Fibroblast of skin of back (primary cell): ENCODE measurements at regions not wholly inside any gene's neighbourhood (a gene's known extent, or its start where the extent isn't known, plus 50 kb on each side); places are given as distances from the start of the nearest gene placed in this dataset.
"Not testable (repeated sequence)": the region's sequence is repeated elsewhere in the genome, so short reads cannot be mapped to it uniquely, and the experiment has no call there.

Source experiments
- DNase-seq: peaks from one replicate; pipeline ENCODE4 v3.0.0-alpha.2; 2013

DNA sequence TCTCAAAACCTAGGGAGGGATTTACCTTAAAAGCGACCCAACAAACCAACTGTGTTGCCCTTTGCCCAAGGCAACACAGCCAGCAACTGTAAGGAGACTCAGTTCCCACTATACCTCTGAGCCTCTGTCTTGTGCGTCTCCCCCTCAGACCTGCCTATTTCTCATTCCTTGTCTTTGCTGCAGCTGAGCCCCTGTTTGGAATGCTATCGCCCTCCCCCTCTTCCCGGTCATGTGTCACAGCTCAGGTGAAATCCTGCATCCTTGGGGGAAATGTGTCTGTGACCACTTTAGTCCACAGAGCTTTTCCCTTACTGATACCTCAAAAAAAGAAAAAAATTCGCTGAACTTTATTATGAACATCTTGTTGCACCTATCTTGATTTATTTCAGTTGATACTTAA, 52.0 kb upstream of the LRIG1 start:
- DNase-seq, result no peak

GRCh38 chr3:66553441-66554113, 52.8 kb upstream of the LRIG1 start:
- DNase-seq, result no peak

GRCh38 chr3:66554178-66554577, 53.4 kb upstream of the LRIG1 start:
- DNase-seq, result peak; percentile 50

DNA sequence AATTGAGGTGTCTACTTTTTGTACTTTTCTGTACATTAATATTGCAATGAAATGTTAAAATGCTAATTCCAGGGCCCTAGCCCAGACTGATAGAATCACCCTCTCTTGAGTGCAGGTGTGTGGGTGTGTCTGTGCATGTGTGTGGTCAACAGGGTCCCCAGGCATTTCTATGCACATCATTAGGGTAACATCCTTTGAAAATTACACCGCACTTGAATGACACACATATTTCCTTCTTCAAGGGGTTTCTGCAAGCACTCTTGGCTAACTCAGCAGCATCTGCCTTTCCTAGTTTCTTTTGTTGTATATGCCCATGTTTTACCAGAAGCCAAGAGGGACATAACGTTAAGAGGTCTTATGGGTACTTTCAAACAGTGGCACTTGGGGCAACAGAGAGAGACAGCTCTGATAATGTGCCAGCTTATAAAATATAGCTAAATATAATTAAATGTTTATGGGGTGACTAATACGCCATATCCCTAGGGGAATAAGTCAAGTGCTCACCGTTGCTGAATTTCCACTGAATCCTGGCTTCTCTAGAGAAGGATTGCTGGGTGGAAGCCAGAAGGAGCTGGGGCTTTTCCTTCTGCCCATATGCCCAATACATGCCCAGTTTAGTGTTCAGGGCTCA, 54.5 kb upstream of the LRIG1 start:
- peak; percentile 33 for DNase-seq

DNA sequence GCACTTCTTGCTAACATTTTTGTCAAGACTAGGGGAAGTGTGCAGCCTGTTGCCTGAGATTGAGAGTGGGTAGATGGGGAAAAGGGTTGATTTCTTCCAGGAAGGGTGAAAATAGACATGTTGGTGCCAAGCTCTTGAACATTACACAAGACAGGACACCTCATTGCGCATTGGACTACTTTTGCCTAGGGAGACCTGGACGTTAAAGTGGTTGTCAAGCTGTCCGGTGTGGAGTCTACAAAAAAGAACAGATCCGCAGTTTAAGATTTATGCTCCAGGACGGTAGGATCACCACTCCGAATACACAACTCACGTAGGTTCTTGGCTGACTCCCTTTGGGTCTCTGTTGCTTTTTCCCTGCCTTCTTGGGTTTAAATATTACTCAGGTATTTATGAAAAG, 56.3 kb upstream of the LRIG1 start:
- no peak for DNase-seq

DNA sequence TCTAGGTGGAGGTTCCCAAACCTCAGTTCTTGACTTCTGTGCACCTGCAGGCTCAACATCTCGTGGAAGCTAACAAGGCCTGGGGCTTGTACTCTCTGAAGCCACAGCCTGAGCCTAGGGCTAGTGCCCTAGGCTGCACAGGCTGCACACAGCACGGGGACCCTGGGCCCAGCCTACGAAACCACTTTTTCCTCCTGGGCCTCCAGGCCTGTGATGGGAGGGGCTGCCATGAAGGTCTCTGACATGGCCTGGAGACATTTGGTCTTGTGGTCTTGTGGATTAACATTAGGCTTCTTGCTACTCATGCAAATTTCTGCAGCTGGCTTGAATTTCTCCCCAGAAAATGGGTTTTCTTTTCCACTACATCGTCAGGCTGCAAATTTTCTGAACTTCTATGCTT, 59.1 kb upstream of the LRIG1 start:
- DNase-seq, result not testable (repeated sequence)

DNA sequence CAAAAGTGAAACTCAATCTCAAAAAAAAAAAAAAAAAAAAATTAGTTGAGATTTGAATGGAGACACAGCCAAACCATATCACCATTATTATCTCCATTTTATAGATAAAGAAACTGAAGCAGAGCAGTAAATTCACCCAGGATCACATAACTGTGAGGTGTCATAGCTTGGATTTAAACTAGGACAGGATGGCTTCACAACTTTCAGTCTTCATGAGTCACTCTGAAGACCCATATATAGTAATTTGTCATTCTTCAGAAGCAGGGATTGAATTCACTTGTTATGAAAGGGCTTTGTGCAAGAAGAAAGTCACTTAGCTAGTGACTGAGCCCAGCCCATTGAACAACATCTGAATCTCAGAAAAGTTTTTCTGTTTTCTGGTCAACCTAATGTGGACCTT, 60.5 kb upstream of the LRIG1 start:
- peak; percentile 83 for DNase-seq

GRCh38 chr3:66565301-66565700, 64.5 kb upstream of the LRIG1 start:
- peak; percentile 30 for DNase-seq

DNA sequence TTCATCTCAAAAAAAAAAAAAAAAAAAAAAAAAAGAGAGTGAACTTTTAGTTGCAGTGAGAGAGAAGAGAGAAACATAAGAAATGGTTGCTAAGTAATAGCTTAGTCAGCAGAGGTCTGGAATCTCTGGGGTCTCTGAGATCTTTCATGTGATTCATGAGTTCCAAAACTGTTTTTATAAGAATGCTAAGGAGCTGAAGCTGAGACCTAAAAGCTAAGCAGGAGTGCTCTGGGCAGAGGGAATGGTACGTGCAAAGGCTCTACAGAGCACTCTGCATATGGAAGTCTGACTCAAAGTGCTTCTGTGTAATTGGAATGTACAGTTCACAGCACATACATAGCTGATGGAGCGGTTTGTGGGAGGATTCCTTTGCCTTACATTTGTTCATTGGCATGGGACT, 66.3 kb upstream of the LRIG1 start:
- peak; percentile 98 for DNase-seq

DNA sequence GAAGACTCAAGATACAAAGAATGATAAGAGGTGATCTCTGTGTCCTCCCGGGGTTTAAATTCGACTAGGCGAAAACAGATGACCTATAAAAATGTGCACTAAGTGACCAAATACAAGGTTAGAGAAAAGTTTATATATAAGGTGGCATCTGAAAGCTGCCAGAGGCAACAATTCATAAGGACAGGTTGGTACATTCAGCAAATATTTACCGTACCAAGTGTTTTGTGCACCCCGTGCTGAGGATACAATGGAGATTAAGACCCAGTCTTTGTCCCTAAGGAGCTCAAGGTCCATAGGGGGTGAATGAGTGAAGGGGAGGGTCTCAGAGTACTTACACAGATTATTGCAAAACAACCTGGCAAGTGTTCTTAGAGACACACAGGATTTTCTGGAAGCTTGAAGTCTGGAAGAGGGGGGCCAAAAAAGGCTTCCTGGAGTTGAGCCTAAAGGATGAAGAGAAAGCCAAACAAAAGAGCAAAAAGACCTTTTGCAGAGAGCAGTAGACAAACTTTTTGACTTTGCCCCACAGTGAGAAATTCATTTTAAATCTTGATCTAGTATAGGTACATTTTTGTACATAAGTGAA, 71.4 kb upstream of the LRIG1 start:
- no peak for DNase-seq

- no peak for DNase-seq
Observed at GRCh38 chr3:66572938-66573710, 72.3 kb upstream of the LRIG1 start.

DNA sequence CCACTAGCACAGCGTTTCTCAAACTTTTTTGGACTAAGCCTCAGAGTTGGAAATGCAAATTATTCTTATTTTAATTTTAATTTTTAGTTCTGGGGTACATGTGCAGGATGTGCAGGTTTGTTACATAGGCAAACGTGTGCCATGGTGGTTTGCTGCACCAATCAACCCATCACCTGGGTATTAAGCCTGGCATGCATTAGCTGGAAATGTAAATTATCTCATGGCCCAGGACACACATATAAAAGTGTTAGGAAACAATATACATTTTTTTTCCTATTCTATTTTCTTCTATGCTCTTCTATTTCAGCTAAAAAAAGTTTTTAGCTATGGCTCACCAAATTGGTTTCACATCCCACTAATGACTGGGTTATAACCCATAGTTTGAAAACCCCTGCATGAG, 73.3 kb upstream of the LRIG1 start:
- no peak for DNase-seq

DNA sequence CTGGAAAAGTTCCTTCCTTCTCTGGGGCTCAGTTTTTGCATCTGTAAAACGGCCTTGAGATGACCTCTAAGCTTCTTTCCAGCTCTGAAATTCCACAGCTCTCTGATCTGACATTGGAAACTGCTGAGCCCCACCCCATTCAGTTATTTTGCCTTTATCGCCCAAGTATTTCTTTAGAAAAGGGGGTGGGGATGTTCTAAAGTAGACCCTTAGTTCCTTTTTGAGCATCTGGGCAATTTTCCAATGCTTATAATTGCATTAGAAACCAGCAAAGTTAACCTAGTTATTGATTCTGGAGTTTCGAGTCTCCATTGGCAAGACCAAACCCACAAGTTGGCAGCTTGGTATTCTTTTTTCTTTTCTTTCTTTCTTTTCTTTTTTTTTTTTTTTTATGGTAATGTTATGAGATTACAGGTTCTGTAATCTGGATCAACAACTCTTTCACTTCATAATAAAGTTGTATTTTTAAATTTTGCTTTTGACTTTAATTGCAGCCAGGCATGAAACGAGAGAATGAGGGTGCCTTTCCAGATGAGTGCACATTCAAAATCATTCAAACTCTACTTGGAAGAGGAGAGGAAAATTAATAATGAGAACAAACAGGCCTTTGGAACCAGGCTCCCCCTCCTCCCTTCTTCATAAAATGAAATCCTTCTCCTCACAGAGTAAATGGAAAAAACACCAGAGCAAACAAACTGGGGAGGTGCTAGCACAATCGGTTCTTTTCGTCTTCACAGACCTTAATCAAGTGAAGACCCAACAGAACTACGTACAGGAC, 76.8 kb upstream of the LRIG1 start:
- no peak for DNase-seq

DNA sequence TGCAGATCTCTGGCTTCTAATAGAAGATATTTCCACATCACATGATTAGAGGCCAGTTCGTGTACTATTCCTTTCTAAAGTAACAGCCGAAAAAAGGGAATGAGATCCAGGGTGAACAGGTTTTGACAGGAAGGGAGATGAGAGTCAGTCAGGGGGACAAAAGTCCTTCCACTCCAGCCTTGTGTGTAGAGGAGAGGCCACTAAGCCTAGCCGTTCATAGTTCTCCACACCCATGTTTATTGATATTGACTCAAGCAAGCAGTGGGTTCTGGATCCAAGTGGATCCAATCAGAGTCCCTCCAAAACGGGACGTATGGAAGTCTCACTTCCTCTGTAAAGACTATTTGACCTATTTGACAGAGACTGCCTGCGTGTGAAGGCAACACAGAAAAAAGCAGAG, 80.4 kb upstream of the LRIG1 start:
- no peak for DNase-seq

DNA sequence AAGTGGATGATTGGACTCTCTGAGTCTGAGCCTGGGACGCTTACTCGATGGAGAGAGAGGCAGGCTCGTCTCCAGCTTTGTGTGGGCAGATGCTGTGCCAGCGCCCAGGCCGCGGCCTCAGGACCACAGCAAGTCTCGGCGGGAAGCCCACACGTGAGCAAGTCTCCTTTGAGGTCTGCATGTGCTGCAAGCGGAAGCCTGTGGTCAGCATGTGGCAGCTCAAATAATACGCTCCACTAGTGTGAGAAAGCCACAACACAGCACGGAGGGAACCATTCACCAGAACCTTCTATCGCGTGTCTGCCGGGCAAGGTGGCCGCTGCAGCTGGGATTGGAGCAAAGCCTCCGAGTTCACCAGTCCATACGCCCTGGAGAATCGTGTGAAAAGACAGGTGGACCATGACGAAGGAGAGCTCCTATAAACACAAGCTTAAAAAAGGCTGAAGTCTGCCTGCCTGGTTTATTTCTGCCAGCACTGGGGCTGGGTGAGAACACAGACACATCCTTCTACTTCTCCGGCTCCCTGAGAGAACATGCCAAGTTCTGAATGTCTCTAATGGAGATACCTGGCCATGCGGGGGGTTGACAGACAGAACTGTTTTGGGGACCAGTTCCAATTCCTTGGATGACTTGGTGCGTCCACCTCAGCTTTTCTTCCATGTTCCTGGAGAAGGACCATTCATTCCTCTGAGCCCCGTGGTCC, 82.0 kb upstream of the LRIG1 start:
- peak; percentile 65 for DNase-seq

- DNase-seq, result no peak
Observed at GRCh38 chr3:66583424-66584040, 82.7 kb upstream of the LRIG1 start.

DNA sequence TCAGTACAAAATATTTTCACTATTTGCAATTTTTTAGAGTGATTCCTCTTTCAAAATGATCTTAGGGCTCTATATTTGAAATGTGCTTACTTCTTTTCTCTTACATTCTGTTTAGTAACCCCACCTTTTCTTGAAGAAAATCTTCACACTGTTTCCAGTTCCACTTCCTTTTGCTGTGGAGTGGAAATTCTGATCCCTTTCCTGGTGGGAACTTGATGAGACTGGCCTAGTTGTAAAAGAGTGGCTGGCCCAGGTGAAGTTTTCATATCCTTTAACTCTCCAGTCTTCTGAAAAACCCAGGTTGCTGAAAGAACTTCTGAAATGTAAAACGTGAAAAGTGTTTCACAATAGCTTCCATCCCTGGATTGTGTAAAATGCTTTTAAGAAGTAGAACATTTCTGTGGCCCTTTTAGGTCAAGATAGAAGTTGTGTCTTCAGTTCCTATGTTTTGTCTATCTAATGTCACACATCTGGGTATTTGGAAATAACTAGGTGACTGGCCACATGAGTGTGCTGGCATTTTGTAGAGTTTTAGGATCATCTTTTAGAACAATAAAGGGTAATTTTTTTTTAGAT, 84.8 kb upstream of the LRIG1 start:
- no peak for DNase-seq

DNA sequence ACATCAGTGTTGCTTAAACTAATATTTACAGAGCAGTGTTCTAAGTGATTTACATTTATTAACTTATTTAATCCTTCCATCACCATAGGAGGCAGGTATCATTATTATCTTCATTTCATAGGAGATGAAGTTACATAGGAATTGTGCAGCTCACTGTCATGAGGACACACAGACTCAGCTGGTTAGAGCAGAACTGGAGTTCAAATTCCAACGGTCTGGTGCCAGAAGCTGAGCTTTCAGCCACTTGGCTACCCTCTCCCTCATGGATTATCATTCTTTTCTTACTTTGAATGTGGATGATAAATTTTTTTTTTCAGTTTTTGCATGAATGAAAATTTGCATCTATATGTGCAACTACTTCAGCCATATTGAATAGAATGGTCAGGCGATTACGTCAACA, 86.0 kb upstream of the LRIG1 start:
- DNase-seq, result no peak

DNA sequence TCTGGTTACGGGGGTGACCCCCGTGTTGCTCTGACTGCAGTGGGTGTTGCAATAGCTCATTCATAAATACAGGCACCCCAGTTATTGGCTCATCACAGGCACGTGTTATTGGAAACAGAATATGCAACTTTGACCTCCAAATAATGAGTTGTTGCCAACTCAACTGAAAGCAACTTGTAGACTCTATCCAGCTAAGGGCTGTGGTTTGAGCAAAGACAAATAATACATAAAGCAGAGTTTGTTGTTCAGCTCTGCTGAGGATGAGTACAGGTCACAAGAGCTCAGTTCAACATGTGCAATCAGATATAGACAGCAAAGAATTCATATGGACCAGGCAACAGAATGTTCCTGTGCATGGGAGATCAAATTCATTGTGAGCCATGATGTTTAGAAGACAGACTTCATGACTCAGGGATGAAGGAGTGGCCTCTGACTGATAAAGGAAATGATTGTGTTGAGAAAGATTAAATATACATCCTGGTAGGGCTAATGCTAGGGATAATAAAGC, 87.6 kb upstream of the LRIG1 start:
- DNase-seq, result peak; percentile 58

GRCh38 chr3:66592016-66592761, 91.4 kb upstream of the LRIG1 start:
- peak; percentile 76 for DNase-seq
